ENCODE measurements at regions not wholly inside any gene's neighbourhood (a gene's known extent, or its start where the extent isn't known, plus 50 kb on each side); places are given as distances from the start of the nearest gene placed in this dataset.
"Not testable (repeated sequence)": the region's sequence is repeated elsewhere in the genome, so short reads cannot be mapped to it uniquely, and the experiment has no call there.

GRCh38 chrX:108875548-108875947 is 139.2 kb upstream of the IRS4 start:
- DNase-seq (ENCODE audit: low read depth in 1 of 2, low spot score in 1 of 2), result no peak

- not testable (repeated sequence) for DNase-seq (ENCODE audit: low read depth in 1 of 2, low spot score in 1 of 2)
Measured at GRCh38 chrX:108843039-108843438, 106.7 kb upstream of the IRS4 start.

- no peak for DNase-seq (ENCODE audit: low read depth in 1 of 2, low spot score in 1 of 2)
Measured at GRCh38 chrX:108833993-108834392, 97.6 kb upstream of the IRS4 start.

- no peak for DNase-seq (ENCODE audit: low read depth in 1 of 2, low spot score in 1 of 2)
Measured at GRCh38 chrX:108811891-108812290, 75.5 kb upstream of the IRS4 start.

GRCh38 chrX:108795240-108795639 is 58.9 kb upstream of the IRS4 start:
- no peak for DNase-seq (ENCODE audit: low read depth in 1 of 2, low spot score in 1 of 2)

Data from activated T-helper 1 cell treated with anti-CD3 and anti-CD28 coated beads, Interleukin-2, amount 50 U/mL, for 16 hours (primary cell).